ENCODE measurements at regions not wholly inside any gene's neighbourhood (a gene's known extent, or its start where the extent isn't known, plus 50 kb on each side); places are given as distances from the start of the nearest gene placed in this dataset.

- DNase-seq: no peak
Observed at GRCh38 chr3:16810593-16811367, 74.0 kb upstream of the PLCL2 start.

GRCh38 chr3:16811950-16812349 is 72.8 kb upstream of the PLCL2 start:
- no peak for DNase-seq

- no peak for DNase-seq
Observed at GRCh38 chr3:16813336-16813735, 71.4 kb upstream of the PLCL2 start.

GRCh38 chr3:16816048-16816780 is 68.5 kb upstream of the PLCL2 start:
- DNase-seq: no peak

GRCh38 chr3:16817197-16817596 is 67.6 kb upstream of the PLCL2 start:
- DNase-seq: no peak

GRCh38 chr3:16818194-16818593 is 66.6 kb upstream of the PLCL2 start:
- no peak for DNase-seq

- DNase-seq: no peak
Observed at GRCh38 chr3:16818945-16819344, 65.8 kb upstream of the PLCL2 start.

GRCh38 chr3:16820485-16820884 is 64.3 kb upstream of the PLCL2 start:
- DNase-seq: no peak

GRCh38 chr3:16821053-16821452 is 63.7 kb upstream of the PLCL2 start:
- DNase-seq: no peak

- DNase-seq: no peak
Observed at GRCh38 chr3:16824081-16824696, 60.6 kb upstream of the PLCL2 start.

GRCh38 chr3:16825617-16826204 is 59.0 kb upstream of the PLCL2 start:
- DNase-seq: no peak

GRCh38 chr3:16828815-16829214 is 55.9 kb upstream of the PLCL2 start:
- DNase-seq: no peak

GRCh38 chr3:16831846-16832245 is 52.9 kb upstream of the PLCL2 start:
- no peak for DNase-seq

- DNase-seq: no peak
Observed at GRCh38 chr3:16834214-16834613, 50.5 kb upstream of the PLCL2 start.

GRCh38 chr3:16834753-16835152 is 50.0 kb upstream of the PLCL2 start:
- no peak for DNase-seq

All from NCI-H1417 treated with DMSO at 0.1 percent for 48 hours (cell line).